Body of pancreas (tissue), 4 donors: ENCODE measurements at regions not wholly inside any gene's neighbourhood (a gene's known extent, or its start where the extent isn't known, plus 50 kb on each side); places are given as distances from the start of the nearest gene placed in this dataset.

Experiments used
- CTCF ChIP-seq, 7 experiments: fragments of 450-650 bp in 4 of 7; fragments of 200-600 bp in 3 of 7; sonication (generic) in 3 of 7; IDR thresholded peaks; one replicate each; pipeline ENCODE4 v1.5.1; 2016 to 2019; ENCODE audit warnings: antibody characterized with exemption in 7 of 7
- POLR2A ChIP-seq, 3 donors: fragments of 450-650 bp; IDR thresholded peaks; one replicate each; pipeline ENCODE4 v1.6.1; 2016; ENCODE audit warnings: antibody characterized with exemption in 3 of 3, mild to moderate bottlenecking in 2 of 3

DNA sequence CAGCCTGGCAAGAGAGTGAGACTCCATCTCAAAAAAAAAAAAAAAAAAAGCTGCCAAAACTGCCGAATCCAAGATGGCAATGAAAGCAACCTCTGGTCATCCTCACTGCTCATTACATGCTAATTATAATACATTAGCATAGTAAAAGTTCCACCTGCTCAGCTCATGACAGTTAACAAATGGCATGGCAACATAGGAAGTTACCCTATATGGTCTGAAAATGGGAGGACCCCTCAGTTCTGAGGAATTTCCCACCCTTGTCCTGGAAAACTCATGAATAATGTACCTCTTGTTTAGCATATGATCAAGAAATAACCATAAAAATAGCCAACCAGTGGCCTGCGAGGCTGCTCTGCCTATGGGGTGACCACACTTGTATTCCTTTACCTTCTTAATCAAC, 93.1 kb upstream of the PGBD5 start:
- no peak for TF ChIP-seq CTCF (IDR thresholded peaks at IDR 0.05)
- no peak for TF ChIP-seq POLR2A (IDR thresholded peaks at IDR 0.05)
